Epidermal melanocyte (primary cell): ENCODE measurements at regions not wholly inside any gene's neighbourhood (a gene's known extent, or its start where the extent isn't known, plus 50 kb on each side); places are given as distances from the start of the nearest gene placed in this dataset.

Source experiments
- DNase-seq: peaks from one replicate; pipeline ENCODE4 v3.0.0; 2011; ENCODE audit warnings: low spot score; ENCODE audit not compliant: insufficient read length

DNA sequence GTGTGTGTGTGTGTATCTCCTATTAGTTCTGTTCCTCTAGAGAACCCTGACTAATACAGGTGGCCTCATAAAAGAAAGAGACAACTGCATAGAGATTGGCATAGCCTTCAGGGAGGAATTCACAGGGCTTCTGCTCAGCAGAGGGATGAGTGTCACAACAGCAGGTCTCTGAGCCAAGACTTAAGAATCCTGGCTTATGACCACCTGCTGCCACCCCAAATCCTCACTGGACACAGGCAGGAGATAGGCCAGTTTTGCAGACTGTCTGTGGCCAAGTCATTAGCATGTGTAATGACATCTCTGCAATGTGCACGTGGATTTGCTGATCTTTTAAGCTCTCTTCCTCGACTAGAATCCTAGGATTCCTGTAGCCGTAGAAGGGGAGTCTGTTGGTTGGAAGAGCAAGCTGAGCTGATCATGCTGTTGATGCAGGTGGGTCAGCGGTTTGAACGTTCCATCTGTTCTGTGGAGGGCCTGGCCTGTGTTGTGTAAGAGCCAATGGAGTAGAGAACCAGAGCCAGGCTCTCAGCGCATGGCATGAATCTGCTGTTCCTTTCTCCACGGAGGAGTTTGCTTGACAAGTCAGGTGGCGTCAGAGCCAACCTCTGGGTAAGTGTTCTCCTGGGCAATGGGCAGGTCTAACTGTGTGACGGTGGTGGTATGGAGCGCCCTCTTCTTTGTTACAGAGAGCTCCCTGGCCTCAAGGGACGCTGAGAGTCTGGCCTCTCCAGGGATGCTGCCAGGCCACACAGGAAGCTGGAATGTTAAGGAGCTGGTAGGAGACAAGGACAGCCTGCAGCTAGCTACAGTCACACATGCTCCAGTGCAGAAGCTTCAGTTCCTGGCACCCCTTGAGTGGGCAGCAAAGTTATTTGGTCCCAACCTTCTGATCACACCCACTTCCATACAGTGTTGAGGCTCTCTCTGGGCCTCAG lies 503.1 kb downstream of the FOXO1 start:
- DNase-seq: no peak

DNA sequence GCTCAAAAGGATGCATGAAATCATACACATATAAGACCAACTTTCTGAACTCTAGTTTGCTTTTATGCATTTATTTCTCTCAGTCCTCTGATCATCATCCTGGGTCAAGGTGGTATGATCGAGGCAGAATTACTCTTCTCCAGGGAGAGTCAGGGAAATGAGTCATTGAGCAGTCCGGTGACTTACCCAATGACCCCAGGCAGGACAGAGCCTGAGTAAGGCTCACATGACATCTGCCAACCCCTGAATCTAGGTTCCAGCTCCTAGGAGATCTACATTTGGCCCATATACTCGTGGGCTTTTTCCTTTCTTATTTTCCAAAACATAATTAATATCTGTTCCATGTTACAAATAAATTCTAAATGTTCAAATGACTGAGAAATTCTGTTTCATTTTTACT lies 502.3 kb downstream of the FOXO1 start:
- no peak for DNase-seq

DNA sequence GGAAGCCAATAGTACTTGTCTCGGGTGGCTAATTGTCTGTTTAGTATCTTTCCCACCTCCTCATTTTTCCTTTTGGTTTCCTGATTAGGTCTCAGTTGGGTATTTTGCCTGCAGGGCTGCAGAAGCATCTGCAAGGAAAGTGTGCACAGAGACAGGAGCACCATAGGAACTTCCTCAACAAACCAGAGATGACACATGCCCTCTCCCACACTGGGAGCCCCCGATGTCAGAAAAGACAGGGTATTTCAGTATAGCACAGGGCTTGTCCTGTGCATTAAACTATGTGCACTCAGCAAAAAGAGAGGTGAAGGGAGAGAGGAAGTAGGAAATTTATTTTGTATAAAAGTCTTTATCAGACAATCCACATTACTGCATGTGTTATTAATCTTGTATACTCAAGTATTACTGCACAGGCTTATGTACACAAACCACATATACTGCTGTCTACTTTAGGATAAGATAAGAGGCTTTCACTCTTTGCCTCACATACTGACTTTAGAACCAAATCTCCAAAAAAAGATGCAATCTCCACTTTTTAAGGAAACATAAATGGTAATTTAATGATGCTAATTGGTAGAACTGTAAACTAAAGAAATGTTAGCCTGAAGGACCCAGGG lies 501.0 kb downstream of the FOXO1 start:
- DNase-seq: no peak

- no peak for DNase-seq
These were observed 499.1 kb downstream of the FOXO1 start for GRCh38 chr13:40167327-40167726.

DNA sequence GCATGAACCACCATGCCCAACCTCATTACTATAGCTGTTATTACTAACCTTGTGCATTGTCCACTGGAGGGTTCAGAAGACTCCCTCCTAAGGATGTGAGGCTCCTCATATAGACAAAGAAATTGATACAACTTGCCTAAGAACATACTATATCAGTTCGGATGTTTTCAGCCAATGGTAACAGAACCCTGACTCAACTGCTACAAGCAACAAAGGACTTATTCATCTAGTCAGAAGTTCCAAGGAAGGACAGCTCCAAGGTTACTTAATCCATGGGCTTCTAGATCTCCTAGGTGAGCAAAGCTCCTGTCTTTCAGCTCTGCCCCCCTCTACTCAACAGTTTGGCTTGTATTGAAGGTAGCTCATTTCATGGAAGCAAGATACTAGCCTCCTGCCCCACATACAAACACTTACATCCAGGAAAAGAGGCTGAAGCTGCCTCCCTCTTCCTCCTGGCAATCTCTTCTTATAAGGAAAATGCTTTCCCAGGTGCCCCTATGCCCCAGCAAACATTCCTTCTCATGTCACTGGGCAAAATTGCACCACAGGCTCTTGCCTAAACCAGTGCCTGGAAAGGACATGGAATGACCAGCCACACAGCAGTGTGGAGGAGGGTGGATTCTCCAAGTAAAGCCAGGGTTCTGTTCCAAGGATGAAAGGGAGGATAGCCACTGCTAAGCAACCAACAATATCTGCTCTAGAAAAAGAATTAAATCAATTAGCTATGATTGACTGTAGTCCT lies 497.8 kb downstream of the FOXO1 start:
- no peak for DNase-seq

DNA sequence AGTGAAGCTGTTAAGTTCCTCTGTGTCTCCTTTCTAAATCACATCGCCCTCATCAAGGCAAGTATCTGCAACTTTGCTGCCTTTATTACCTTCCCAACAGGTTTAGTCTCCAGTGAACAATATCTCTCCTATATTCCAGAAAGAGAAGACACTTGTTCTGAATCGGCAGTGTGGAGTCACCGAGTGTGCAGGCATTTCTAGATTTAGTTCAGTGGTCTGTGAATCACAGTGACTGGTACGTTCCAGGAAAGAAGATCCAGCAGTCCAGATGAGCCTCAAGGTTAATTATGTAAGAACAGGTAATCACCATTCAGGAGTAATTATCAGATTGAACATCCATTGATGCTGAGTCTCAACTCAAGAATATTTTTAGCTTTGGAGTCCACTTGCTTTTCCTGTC lies 497.0 kb downstream of the FOXO1 start:
- DNase-seq: no peak

DNA sequence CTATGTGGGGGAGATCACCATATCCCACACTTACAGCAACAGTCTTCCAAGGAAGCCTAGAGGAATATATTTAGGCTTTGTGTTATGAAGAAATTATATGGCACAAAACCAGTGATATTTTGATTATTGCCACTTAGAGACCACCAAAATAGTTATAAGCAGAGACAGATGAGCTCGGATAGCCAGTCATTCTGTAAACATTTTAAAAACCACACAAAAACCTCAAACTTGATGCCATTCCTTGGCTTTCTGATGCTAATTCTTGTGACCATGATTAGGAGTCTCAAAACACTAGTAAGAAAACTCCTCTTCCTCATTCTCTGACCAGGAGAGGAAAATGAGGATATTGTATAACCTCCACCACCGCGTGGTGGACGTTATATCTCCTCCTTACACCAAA lies 496.4 kb downstream of the FOXO1 start:
- DNase-seq: no peak

DNA sequence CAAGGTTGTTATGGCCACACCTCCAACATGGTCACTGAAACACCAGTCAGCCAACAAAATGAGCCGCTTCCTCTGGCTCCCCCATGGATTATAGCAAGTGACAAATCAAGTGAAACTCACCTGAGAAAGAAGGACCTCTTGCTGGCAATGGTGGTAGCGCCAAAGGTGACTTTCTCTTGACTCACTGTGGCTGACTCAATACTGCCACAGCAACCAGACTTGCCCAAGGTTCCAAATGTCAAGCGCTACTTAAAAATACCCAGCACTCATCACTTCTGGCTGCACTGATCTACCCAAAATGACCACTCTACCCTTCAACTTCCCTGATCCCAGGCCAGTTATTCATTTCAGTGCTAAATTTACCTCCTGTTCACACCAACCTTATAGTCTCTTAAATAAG lies 495.5 kb downstream of the FOXO1 start:
- no peak for DNase-seq

- no peak for DNase-seq
These were observed 494.9 kb downstream of the FOXO1 start for GRCh38 chr13:40171566-40171965.

- DNase-seq: no peak
These were observed 494.3 kb downstream of the FOXO1 start for GRCh38 chr13:40172149-40172591.

- DNase-seq: no peak
These were observed 493.6 kb downstream of the FOXO1 start for GRCh38 chr13:40172878-40173277.

DNA sequence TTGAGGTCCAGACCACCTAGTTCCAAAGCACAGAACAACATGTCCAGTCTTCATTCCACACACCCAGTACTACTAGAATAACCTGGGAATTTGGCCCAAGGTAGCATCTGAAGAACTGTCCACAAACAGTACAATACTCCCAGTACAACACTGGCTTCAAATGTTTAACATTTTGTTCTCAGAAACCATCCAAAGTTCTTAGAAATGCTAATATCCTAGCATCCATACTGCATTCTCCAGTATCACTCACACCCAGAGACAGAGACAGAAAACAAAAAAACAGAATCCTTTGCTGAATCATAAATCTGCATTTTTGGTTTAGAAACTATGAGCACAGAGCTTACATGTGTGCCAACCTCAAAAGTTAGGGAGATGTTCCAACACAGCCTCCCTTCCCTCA lies 490.8 kb downstream of the FOXO1 start:
- no peak for DNase-seq

DNA sequence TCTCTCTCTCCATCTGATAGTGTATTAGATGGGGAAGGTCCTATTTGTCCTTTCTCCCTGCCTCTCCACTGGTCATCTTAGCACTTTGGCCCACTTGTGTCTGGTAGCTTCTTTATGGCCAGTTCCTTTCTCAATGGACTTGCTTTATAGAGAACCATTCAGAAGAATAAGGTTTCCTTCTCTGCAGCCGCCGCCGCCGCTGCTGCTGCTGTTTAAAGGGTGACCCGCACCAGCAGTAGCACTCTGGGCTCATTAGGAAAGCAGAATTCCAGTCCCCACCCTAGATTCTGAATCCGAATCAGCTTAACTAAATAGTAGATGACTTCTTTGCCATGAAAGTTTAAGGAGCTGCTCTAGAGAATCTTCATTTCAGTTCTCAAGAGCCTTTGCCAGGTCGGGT lies 490.2 kb downstream of the FOXO1 start:
- DNase-seq: no peak

DNA sequence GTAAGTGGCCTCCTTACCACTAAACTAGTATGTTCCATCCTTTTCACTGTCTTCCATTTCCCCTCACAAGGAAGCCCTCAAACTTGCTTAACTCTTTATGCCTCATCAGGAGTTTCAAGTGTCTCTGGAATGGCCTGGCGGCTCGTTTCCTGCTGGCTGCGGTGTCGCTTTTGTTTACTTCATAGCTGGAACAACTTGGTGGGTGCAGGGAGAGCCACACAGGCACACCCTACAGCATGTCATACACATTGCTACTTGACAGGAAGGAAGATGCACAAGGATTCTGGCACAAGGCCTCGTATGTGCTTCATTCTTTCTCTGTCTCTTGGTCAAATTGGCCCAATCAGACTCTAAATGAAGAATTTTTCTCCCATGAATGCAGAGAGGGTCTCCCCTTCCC lies 488.3 kb downstream of the FOXO1 start:
- DNase-seq: no peak

DNA sequence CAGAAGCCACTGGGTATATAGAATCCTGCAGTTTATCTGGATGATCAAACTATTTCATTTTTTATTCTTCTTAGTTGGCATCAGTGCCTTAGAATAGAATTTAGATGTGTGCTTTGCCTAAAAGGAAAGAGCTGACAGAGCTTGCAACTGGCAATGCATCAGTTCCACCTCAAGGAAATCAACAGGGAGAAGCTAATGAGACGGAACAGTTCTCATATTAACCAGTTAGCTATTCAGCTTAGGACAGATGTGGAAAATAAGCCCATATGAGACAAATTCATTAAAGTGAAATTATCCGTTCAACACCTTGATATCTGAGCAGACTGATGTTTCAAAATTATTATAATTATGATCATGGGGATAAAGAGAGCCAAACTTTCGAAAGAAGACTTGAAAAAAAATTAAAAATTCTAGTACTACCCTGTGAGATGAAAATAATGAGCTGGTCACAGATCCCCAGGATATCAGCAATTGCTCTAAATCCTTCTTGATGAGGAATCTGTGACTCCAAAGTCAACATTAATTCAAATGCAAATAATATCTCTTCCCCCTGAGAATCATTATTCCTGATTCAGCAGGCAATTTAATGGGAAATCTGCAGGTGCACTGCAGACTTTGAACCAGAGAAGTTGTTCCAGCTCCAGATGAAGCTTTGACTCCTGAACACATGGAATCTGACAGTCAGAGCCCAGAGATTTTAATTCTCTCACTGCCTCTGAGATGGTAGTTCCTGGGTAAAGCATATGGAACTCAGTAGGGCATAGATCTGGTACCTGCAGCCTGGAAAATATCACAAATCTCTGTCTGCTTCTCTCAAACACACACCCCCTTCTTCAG lies 486.8 kb downstream of the FOXO1 start:
- DNase-seq: no peak

GRCh38 chr13:40180776-40181175 lies 485.7 kb downstream of the FOXO1 start:
- no peak for DNase-seq

DNA sequence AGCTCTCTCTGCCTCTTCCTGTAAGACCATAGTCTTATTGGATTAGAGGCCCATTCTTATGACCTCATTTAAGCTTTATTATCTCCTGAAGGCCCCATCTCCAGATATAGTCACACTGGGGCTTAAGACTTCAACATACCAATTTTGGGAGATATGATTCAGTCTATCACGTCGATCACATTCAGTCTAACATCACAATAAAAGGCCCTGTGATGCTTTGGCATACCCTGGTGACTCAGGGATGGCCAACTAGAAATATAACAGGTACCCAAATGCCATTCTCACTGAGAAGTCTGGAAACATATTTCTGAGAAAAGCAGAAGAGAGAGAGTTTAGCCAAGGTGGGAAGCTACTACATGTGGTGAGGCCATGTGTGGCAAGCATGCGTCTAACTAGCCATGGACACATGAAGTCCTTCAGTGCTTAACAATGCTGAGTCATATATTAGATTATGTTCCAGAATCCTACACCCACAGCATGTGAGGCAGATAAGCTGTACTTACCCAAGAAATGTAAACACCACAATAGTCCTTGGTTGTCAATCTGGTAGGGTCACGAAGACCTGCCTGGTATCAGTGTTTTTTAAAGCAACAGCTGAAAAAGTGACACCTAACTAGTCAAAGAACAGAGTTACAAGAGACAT lies 485.1 kb downstream of the FOXO1 start:
- DNase-seq: no peak

DNA sequence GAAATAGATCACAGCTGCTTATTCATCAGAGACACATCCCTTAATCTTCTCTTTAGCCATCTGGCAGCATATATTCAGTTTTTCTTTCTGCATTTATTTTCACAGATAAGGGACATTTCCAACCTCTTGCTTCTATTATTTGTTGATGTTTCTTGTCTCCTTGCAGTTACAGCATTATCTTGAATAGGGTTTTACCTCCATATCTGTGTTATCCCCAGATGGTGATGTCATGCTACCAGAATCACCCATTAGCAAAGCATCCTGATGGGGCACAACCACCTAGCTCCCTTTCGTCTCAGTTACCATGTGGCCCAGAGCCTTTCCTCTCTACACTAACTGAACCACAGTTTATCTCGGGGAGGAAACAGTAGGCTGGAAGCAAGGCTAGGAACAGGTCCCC lies 483.9 kb downstream of the FOXO1 start:
- no peak for DNase-seq

GRCh38 chr13:40185414-40185813 lies 481.0 kb downstream of the FOXO1 start:
- no peak for DNase-seq

- DNase-seq: no peak
These were observed 480.4 kb downstream of the FOXO1 start for GRCh38 chr13:40186041-40186440.
